ENCODE measurements at regions not wholly inside any gene's neighbourhood (a gene's known extent, or its start where the extent isn't known, plus 50 kb on each side); places are given as distances from the start of the nearest gene placed in this dataset.
A peak's percentile ranks its signal among the peaks of the same experiment; 100 is the strongest.

GRCh38 chr18:57970356-57971095, 73.5 kb upstream of the NEDD4L start:
- H3K4me3 Mint-ChIP-seq (ENCODE audit: low read depth, unreplicated experiment) = no peak overlapping the region
- DNase-seq = peak; percentile 13
- no peaks in the 10 kb centered on the region for H3K36me3 Mint-ChIP-seq (ENCODE audit: insufficient read depth, unreplicated experiment)
- peaks cover 10% of the 10 kb centered on the region for H3K4me1 Mint-ChIP-seq (ENCODE audit: low read depth, unreplicated experiment)
- no peaks in the 10 kb centered on the region for H3K9me3 Mint-ChIP-seq (ENCODE audit: low read depth, unreplicated experiment)
- intact Hi-C loops (cut with micrococcal nuclease; ENCODE audit: unreplicated experiment) = no loop called here
- no peak overlapping the region for H3K27ac Mint-ChIP-seq (ENCODE audit: unreplicated experiment)
- BruUV-seq (replicated peaks) = no TSS peak
- CTCF ChIA-PET = no interaction called here
- no peaks in the 10 kb centered on the region for H3K27me3 Mint-ChIP-seq (ENCODE audit: unreplicated experiment)
- TF ChIP-seq CTCF (IDR thresholded peaks at IDR 0.05; ENCODE audit: unreplicated experiment) = peak; percentile 69

DNA sequence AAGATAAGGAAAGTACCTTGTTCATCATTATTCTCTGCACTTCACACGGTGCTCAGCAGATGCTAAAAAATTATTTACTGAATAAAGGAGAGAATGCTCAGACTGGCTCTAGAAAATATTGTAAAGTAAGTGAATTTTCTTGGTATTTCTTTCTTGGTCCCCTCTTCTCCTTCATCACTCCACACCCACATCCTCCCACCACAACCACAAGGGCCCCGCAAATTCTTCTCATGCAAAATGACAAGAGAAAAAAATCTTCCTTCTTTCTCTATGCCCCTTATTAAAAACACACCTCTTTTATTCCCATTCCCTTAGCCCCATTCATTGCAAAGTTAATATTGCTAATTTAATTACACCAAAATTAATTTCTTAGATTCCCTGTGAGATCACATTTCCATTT, 74.2 kb upstream of the NEDD4L start:
- intact Hi-C loops (cut with micrococcal nuclease; ENCODE audit: unreplicated experiment) = no loop called here
- BruUV-seq (replicated peaks) = no TSS peak
- Mint-ChIP-seq H3K27me3 (ENCODE audit: unreplicated experiment) (no peaks in the 10 kb centered on the region), H3K9me3 (ENCODE audit: low read depth, unreplicated experiment) (no peaks in the 10 kb centered on the region), H3K4me3 (ENCODE audit: low read depth, unreplicated experiment) (no peak overlapping the region), H3K27ac (ENCODE audit: unreplicated experiment) (no peak overlapping the region), H3K36me3 (ENCODE audit: insufficient read depth, unreplicated experiment) (no peaks in the 10 kb centered on the region), H3K4me1 (ENCODE audit: low read depth, unreplicated experiment) (peaks cover 10% of the 10 kb centered on the region)
- CTCF ChIA-PET = no interaction called here
- no peak for DNase-seq
- TF ChIP-seq CTCF (IDR thresholded peaks at IDR 0.05; ENCODE audit: unreplicated experiment) = no peak

GRCh38 chr18:57965246-57965645, 78.8 kb upstream of the NEDD4L start:
- no TSS peak for BruUV-seq (replicated peaks)
- peaks cover 26% of the 10 kb centered on the region for H3K4me1 Mint-ChIP-seq (ENCODE audit: low read depth, unreplicated experiment)
- H3K4me3 Mint-ChIP-seq (ENCODE audit: low read depth, unreplicated experiment) = no peak overlapping the region
- TF ChIP-seq CTCF (IDR thresholded peaks at IDR 0.05; ENCODE audit: unreplicated experiment) = no peak
- DNase-seq = no peak
- no peaks in the 10 kb centered on the region for H3K9me3 Mint-ChIP-seq (ENCODE audit: low read depth, unreplicated experiment)
- H3K27me3 Mint-ChIP-seq (ENCODE audit: unreplicated experiment) = no peaks in the 10 kb centered on the region
- no peak overlapping the region for H3K27ac Mint-ChIP-seq (ENCODE audit: unreplicated experiment)
- no peaks in the 10 kb centered on the region for H3K36me3 Mint-ChIP-seq (ENCODE audit: insufficient read depth, unreplicated experiment)
- intact Hi-C loops (cut with micrococcal nuclease; ENCODE audit: unreplicated experiment) = no loop called here
- CTCF ChIA-PET = no interaction called here

DNA sequence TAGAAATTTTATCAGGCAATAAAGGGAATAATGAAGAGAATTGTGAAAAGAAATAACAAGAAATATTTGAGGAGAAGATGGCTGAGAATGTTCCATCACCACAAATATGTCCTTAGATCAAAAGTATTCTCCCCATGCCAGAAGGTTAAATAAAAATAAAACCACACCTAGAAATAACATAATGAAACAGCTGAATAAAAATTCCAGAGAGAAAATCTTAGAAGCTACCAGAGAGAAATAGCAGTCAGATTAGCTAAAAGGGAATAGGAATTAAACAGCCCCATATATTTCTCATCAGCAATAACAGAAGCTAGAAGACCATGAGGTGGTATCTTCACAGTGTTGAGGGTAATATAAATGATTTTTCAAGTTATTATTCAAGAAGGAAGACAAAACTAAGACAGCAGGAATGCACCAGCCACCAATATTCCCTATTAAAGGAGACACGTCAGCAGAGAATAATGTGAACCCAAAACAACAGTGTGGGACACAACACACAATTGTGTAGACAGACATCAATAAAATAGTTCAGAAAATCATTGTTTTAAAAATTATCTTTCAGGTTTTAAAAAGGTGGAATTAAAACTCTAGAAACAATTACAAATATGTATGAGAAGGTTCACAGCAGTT, 82.0 kb upstream of the NEDD4L start:
- Mint-ChIP-seq H3K4me1 (ENCODE audit: low read depth, unreplicated experiment) (peaks cover 31% of the 10 kb centered on the region), H3K27me3 (ENCODE audit: unreplicated experiment) (no peaks in the 10 kb centered on the region), H3K9me3 (ENCODE audit: low read depth, unreplicated experiment) (no peaks in the 10 kb centered on the region), H3K36me3 (ENCODE audit: insufficient read depth, unreplicated experiment) (peaks cover 4% of the 10 kb centered on the region), H3K4me3 (ENCODE audit: low read depth, unreplicated experiment) (no peak overlapping the region), H3K27ac (ENCODE audit: unreplicated experiment) (peak overlapping the region; percentile 23)
- no peak for DNase-seq
- CTCF ChIA-PET = no interaction called here
- BruUV-seq (replicated peaks) = no TSS peak
- TF ChIP-seq CTCF (IDR thresholded peaks at IDR 0.05; ENCODE audit: unreplicated experiment) = no peak
- intact Hi-C loops (cut with micrococcal nuclease; ENCODE audit: unreplicated experiment) = loop anchor here (5.0 kb wide), 1 partner anchor 50 kb away; no protein-coding TSS in a partner anchor

Measured in Calu3 (cell line).